ENCODE measurements at regions not wholly inside any gene's neighbourhood (a gene's known extent, or its start where the extent isn't known, plus 50 kb on each side); places are given as distances from the start of the nearest gene placed in this dataset.

DNA sequence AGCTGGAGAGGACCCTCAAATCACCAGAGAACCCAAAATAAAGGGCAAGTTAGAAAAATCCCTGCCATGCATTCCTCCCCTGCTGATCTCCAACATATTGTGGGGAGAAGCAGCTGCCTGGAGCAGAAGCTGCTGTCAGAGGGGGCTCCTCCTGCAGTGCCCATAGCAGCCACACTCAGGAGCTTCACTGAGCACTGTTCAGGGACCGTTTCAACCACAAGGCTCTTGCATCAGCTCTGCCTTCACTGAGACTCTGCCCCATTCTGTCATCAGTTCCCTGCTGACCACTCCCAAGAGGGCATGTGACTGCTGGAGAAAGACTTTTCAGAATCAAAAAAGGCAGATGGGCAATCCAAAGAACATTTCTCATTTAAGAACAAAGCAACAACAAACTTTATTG, 392.7 kb downstream of the GALC start (continued):
- no peak for TF ChIP-seq JUND (IDR thresholded peaks at IDR 0.05)

DNA sequence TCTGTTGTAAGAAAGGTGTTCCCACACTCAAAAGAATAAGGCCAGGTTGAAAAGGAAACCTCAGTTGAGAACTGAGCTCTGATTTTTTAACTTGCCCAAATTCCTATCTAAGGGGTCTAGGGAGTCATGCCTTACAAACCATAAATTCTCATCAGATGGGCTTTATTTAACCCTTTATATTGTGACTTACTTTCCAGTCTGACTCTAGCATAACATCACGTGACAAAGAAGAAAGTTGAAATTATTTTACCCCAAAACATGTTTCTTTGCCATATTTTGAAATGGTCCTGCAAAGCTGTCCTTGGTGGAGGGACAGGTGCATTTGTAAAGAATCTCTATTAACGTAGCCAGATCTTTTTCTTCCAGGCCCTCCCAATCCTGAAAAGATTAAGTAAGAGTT, 411.7 kb downstream of the GALC start:
- no peaks in the 10 kb centered on the region for H3K9me3 ChIP-seq (ENCODE audit: control insufficient read depth in 4 of 4, low read length in 3 of 4)
- no peak overlapping the region for H3K9ac ChIP-seq (ENCODE audit: low read depth in 1 of 2, low read length in 2 of 2)
- TF ChIP-seq RXRA (IDR thresholded peaks at IDR 0.05) (no peak), FOXA1 (IDR thresholded peaks at IDR 0.05) (no peak), GABPA (IDR thresholded peaks at IDR 0.05 in 1 of 2, conservative IDR thresholded peaks at IDR 0.05 in 1 of 2) (no peak), HNF4A (conservative IDR thresholded peaks at IDR 0.05) (no peak)
- no peaks in the 10 kb centered on the region for H3K4me1 ChIP-seq (ENCODE audit: control insufficient read depth in 4 of 4, insufficient read depth in 4 of 4, low read length in 3 of 4)
- peaks cover 0 to 4% (median 0%) of the 10 kb centered on the region in 4 donors for H3K27me3 ChIP-seq (ENCODE audit: control insufficient read depth in 4 of 4, insufficient read depth in 4 of 4, low read length in 3 of 4)
- no peak for DNase-seq (ENCODE audit: low spot score)
- no peak overlapping the region for H3K27ac ChIP-seq (ENCODE audit: low read depth in 1 of 2, low read length in 2 of 2)
- H3K4me3 ChIP-seq (ENCODE audit: low read depth in 1 of 3, low read length in 3 of 3): no peak overlapping the region
- H3K36me3 ChIP-seq (ENCODE audit: control insufficient read depth in 4 of 4, insufficient read depth in 3 of 4, low read depth in 1 of 4, low read length in 3 of 4): no peaks in the 10 kb centered on the region
- 56% methylated on average over 2 of the region's 2 CpGs for WGBS

DNA sequence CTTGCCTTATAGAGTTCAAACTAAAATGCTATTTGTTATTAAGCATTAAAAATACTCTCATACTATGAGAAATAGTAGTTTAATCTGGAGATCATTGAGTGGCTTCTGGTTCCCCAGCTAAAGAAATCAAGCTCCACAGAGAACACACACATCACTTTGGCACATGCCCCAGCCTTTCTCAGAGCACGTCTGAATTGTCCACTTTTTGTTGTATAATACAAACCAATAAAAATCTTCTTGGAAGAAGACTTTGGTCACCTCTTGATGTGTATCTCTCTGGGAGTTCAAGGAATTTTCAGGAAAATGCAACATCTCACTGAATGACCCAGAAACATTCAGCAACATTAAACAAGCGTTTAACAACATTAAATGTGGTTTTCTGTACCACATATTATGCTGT, 413.9 kb downstream of the GALC start:
- no peaks in the 10 kb centered on the region for H3K36me3 ChIP-seq (ENCODE audit: control insufficient read depth in 4 of 4, insufficient read depth in 3 of 4, low read depth in 1 of 4, low read length in 3 of 4)
- WGBS: 54% methylated on average over 2 of the region's 2 CpGs
- no peak for DNase-seq (ENCODE audit: low spot score)
- no peaks in the 10 kb centered on the region for H3K4me1 ChIP-seq (ENCODE audit: control insufficient read depth in 4 of 4, insufficient read depth in 4 of 4, low read length in 3 of 4)
- no peak overlapping the region for H3K9ac ChIP-seq (ENCODE audit: low read depth in 1 of 2, low read length in 2 of 2)
- peaks cover 0 to 4% (median 0%) of the 10 kb centered on the region in 4 donors for H3K27me3 ChIP-seq (ENCODE audit: control insufficient read depth in 4 of 4, insufficient read depth in 4 of 4, low read length in 3 of 4)
- no peak overlapping the region for H3K27ac ChIP-seq (ENCODE audit: low read depth in 1 of 2, low read length in 2 of 2)
- H3K4me3 ChIP-seq (ENCODE audit: low read depth in 1 of 3, low read length in 3 of 3): no peak overlapping the region
- TF ChIP-seq MAX (IDR thresholded peaks at IDR 0.05) (no peak), ZBTB33 (IDR thresholded peaks at IDR 0.05) (no peak), RAD21 (IDR thresholded peaks at IDR 0.05) (no peak)
- TF ChIP-seq, protein P1, sequence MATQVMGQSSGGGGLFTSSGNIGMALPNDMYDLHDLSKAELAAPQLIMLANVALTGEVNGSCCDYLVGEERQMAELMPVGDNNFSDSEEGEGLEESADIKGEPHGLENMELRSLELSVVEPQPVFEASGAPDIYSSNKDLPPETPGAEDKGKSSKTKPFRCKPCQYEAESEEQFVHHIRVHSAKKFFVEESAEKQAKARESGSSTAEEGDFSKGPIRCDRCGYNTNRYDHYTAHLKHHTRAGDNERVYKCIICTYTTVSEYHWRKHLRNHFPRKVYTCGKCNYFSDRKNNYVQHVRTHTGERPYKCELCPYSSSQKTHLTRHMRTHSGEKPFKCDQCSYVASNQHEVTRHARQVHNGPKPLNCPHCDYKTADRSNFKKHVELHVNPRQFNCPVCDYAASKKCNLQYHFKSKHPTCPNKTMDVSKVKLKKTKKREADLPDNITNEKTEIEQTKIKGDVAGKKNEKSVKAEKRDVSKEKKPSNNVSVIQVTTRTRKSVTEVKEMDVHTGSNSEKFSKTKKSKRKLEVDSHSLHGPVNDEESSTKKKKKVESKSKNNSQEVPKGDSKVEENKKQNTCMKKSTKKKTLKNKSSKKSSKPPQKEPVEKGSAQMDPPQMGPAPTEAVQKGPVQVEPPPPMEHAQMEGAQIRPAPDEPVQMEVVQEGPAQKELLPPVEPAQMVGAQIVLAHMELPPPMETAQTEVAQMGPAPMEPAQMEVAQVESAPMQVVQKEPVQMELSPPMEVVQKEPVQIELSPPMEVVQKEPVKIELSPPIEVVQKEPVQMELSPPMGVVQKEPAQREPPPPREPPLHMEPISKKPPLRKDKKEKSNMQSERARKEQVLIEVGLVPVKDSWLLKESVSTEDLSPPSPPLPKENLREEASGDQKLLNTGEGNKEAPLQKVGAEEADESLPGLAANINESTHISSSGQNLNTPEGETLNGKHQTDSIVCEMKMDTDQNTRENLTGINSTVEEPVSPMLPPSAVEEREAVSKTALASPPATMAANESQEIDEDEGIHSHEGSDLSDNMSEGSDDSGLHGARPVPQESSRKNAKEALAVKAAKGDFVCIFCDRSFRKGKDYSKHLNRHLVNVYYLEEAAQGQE (IDR thresholded peaks at IDR 0.05): no peak
- H3K9me3 ChIP-seq (ENCODE audit: control insufficient read depth in 4 of 4, low read length in 3 of 4): peaks cover 0 to 2% (median 0%) of the 10 kb centered on the region in 4 donors

DNA sequence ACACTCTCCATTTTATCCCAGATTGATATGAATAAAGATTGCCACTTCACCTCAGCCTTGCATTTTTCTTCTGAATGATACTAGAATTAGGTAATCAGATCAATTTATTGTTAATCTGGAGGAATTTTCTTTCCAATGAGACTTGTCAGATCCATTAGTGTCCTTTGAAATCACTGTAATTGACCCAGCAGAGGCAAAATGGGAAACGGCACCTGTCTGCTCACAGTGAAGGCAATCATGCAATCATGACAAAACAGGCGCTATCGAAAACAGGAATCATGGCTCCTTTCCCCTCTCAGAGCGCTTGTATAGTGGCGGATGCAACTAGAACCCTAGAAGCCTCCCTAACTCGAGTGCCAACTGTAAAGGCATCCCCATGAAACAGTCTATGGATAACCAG, 417.6 kb downstream of the GALC start:
- no peak overlapping the region for H3K9ac ChIP-seq (ENCODE audit: low read depth in 1 of 2, low read length in 2 of 2)
- no peak for DNase-seq (ENCODE audit: low spot score)
- WGBS: 81% methylated on average over 6 of the region's 6 CpGs
- no peak overlapping the region for H3K4me3 ChIP-seq (ENCODE audit: low read depth in 1 of 3, low read length in 3 of 3)
- no peaks in the 10 kb centered on the region for H3K27me3 ChIP-seq (ENCODE audit: control insufficient read depth in 4 of 4, insufficient read depth in 4 of 4, low read length in 3 of 4)
- no peaks in the 10 kb centered on the region for H3K4me1 ChIP-seq (ENCODE audit: control insufficient read depth in 4 of 4, insufficient read depth in 4 of 4, low read length in 3 of 4)
- no peak overlapping the region for H3K27ac ChIP-seq (ENCODE audit: low read depth in 1 of 2, low read length in 2 of 2)
- H3K36me3 ChIP-seq (ENCODE audit: control insufficient read depth in 4 of 4, insufficient read depth in 3 of 4, low read depth in 1 of 4, low read length in 3 of 4): no peaks in the 10 kb centered on the region
- TF ChIP-seq SP1 (IDR thresholded peaks at IDR 0.05) (no peak), HNF4A (conservative IDR thresholded peaks at IDR 0.05) (no peak), MAX (IDR thresholded peaks at IDR 0.05) (no peak), NR2F2 (IDR thresholded peaks at IDR 0.05) (no peak)
- TF ChIP-seq, protein P1 (IDR thresholded peaks at IDR 0.05): no peak
- H3K9me3 ChIP-seq (ENCODE audit: control insufficient read depth in 4 of 4, low read length in 3 of 4): peaks cover 0 to 2% (median 0%) of the 10 kb centered on the region in 4 donors
